Omental fat pad (tissue), 3 donors: ENCODE measurements at regions not wholly inside any gene's neighbourhood (a gene's known extent, or its start where the extent isn't known, plus 50 kb on each side); places are given as distances from the start of the nearest gene placed in this dataset.

Experiments used
- ATAC-seq: fragments of 150-250 bp; one replicate; pipeline ENCODE4 v1.9.1; 2016; ENCODE audit warnings: mild to moderate bottlenecking, moderate library complexity; ENCODE audit not compliant: low FRiP score
- DNase-seq: peaks from one replicate; pipeline ENCODE4 v3.0.0-alpha.2; 2019; ENCODE audit warnings: low spot score
- TF ChIP-seq, protein P1 (sequence below), 3 donors: fragments of 450-650 bp; IDR thresholded peaks; one replicate each; pipeline ENCODE4 v1.5.1; 2016 to 2017; ENCODE audit warnings: antibody characterized with exemption in 3 of 3, mild to moderate bottlenecking in 3 of 3, moderate library complexity in 2 of 3

DNA sequence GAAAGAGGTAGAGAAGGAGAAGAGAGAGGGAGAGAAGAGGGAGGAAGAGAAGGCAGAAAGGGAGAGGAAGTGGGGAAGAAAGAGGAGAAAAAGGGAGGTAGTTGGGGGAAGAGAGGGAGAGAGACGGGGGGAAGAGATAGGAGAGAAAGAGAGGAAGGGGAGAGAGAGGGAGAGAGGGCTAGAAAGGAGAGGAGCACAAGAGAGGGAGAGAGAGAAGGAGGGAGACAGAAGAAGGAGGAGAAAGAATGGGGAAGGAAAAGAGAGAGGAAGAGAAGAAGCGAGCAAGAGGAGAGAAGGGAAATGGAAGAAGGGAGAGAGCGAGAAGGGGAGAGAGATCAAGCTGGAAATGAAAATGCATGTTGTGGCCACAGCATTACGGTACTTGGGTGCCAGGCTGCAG is 1368.4 kb upstream of the TMEM132C start:
- no peak for DNase-seq
- ATAC-seq, result no peak
- TF ChIP-seq, protein P1, sequence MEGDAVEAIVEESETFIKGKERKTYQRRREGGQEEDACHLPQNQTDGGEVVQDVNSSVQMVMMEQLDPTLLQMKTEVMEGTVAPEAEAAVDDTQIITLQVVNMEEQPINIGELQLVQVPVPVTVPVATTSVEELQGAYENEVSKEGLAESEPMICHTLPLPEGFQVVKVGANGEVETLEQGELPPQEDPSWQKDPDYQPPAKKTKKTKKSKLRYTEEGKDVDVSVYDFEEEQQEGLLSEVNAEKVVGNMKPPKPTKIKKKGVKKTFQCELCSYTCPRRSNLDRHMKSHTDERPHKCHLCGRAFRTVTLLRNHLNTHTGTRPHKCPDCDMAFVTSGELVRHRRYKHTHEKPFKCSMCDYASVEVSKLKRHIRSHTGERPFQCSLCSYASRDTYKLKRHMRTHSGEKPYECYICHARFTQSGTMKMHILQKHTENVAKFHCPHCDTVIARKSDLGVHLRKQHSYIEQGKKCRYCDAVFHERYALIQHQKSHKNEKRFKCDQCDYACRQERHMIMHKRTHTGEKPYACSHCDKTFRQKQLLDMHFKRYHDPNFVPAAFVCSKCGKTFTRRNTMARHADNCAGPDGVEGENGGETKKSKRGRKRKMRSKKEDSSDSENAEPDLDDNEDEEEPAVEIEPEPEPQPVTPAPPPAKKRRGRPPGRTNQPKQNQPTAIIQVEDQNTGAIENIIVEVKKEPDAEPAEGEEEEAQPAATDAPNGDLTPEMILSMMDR (IDR thresholded peaks at IDR 0.05), result no peak

DNA sequence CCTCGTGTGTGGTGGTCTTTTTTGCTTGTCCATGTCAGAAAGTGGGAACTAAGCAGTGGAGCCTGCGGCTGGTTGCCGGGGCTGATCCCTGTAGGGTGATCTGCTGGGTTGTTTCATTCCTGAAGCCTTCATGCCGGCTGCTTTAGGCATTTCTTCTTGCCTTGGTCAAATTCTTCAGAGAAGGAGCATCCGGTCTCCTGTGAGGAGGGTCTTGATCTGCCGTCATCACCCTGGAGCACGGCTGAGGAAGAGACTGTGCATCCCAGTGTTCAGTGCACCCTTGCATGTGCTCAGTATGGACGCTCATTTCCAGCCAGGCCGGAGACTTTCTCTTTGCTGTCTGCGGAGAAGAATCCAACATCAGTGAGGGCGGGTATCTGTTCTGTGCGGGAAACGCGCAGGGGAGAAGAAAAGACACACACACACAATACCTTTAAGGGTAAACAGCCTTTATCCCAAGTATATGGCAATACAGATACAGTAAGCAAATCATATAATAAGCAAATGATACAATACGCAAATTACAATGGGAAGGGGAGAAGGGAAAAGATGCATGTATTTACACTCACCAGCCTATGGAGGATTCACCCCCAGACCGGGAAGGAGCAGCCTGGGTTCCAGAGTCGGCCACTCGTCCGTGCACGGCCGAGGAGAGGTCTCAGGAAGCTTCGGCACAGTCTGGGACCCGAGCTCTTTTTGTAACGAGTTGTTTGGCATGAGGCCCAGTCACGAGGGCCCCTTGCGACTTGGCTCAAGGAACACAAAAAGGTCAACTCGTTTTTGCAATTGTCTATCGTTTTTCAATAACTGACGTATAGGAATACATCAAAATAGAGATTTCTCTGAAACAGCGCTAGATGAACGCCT is 1366.8 kb upstream of the TMEM132C start:
- DNase-seq, result no peak
- ATAC-seq, result no peak
- TF ChIP-seq, protein P1 (IDR thresholded peaks at IDR 0.05), result no peak

DNA sequence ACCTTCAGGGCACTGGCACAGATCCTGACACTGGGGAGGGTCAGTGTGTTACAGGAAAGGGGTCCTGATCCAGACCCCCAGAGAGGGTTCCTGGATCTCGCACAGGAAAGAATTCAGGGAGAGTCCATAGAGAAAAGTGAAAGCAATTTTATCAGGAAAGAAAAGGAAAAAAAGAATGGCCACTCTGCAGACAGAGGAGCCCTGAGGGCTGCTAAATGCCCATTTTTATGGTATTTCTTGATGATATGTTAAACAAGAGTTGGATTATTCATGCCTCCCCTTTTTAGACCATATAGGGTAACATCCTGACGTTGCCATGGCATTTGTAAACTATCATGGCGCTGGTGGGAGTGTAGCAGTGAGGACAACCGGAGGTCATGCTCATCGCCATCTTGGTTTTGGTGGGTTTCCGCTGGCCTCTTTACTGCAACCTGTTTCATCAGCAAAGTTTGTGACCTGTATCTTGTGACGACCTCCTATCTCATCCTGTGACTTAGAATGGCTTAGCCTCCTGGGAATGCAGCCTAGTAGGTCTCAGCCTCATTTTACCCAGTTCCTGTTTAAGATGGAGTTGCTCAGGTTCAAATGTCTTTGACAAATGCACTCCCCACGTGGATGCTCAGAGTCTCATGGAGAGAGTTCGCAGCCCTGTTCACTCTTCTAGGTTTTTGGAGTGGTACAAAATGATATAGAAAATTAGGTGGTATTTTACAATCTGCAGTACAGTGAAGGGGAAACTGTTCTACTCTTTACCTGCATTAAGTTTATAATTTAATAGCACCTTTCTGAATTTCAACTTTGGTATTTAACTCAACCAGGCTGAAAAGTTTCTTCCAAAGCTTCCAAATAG is 1363.7 kb upstream of the TMEM132C start:
- TF ChIP-seq, protein P1 (IDR thresholded peaks at IDR 0.05), result no peak
- DNase-seq (no peak), ATAC-seq (no peak)

DNA sequence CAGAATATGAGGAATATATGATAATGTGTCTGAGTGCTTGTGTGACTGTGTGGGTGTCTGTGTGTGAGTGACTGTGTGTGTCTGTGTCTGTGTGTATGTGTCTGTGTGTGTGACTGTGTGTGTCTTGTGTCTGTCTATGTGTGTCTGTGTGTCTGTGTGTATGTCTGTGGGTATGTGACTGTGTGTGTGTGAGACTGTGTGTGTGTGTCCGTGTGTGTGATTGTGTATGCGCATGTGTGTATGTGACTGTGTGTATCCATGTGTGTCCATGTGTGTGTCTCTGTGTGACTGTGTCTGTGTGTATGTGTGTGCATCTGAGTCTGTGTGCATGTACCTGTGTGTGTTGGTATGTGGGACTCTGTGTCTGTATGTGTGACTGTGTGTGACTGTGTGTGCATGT is 1361.2 kb upstream of the TMEM132C start:
- DNase-seq (no peak), ATAC-seq (no peak)
- TF ChIP-seq, protein P1 (IDR thresholded peaks at IDR 0.05), result no peak

DNA sequence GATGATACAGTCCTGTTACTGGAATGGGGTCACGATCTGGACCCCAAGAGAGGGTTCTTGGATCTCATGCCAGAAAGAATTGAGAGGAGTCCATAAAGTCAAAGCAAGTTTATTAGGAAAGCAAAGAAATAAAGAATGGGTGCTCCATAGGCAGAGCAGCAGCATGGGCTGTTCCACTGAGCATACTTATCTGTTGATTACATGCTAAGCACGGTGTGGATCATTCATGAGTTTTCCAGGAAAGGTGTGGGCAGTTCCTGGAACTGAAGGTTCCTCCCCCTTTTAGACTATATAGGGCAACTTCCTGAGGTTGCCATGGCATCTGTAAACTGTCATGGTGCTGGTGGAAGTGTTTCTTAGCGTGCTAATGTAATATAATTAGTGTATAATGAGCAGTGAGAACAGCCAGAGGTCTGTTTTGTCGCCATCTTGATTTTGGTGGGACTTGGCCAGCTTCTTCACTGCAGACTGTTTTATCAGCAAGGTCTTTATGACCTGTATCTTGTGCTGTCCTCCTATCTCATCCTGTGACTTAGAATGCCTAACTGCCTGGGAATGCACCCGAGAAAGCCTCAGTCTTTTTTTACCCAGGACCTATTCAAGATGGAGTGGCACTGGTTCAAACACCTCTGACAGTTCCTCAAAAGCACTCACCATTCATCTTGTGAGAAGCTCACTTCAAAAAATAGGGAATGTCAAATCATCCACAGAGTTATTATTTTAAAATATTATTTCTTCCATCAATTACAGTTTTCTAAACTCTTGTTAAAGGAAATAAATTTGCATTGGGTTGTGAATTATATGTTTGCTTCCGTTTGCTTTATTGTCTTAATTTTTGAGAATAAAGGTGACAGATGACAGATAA is 1358.8 kb upstream of the TMEM132C start:
- ATAC-seq, result no peak
- DNase-seq, result no peak
- TF ChIP-seq, protein P1 (IDR thresholded peaks at IDR 0.05), result no peak

DNA sequence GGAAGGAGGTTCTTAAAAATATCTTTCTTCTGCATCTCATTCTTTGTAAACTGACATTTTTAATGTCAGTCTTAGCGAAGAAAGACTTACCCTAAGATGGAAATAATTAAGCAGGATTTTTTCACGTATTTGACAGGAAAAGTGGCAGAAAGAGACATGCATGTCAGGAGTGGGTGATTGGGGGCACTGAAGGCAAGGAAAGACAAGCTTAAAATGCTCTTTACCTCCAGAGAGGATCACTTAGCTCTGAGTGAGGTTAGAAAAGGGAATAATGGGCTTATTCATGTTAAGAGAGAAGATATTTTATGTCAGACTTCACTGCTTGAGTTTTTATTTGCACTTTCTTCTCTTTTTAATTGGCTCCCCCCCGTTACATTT is 1358.2 kb upstream of the TMEM132C start:
- no peak for ATAC-seq
- TF ChIP-seq, protein P1 (IDR thresholded peaks at IDR 0.05), result no peak
- DNase-seq, result no peak
